ENCODE measurements at regions not wholly inside any gene's neighbourhood (a gene's known extent, or its start where the extent isn't known, plus 50 kb on each side); places are given as distances from the start of the nearest gene placed in this dataset.

- H2AFZ ChIP-seq (ENCODE audit: insufficient read depth, low read depth, low read length, poor library complexity, severe bottlenecking): no peak overlapping the region
- Mint-ChIP-seq H3K27me3 (no peaks in the 10 kb centered on the region), H3K4me1 (no peaks in the 10 kb centered on the region), H3K9me3 (ENCODE audit: insufficient read depth) (no peaks in the 10 kb centered on the region), H3K27ac (no peak overlapping the region), H3K4me3 (no peak overlapping the region)
- CTCF ChIA-PET: no interaction called here
- no peak overlapping the region for H3K9ac ChIP-seq (ENCODE audit: low read length)
- no peaks in the 10 kb centered on the region for H3K9me3 ChIP-seq (ENCODE audit: control extremely low read depth in 1 of 3, control insufficient read depth in 2 of 3, insufficient read depth in 1 of 3, low read length in 2 of 3)
- no peak overlapping the region for H3K4me3 ChIP-seq (ENCODE audit: control extremely low read depth in 1 of 5, extremely low read depth in 1 of 5, insufficient read depth in 1 of 5, low read depth in 2 of 5, low read length in 4 of 5)
- no peaks in the 10 kb centered on the region for H3K4me1 ChIP-seq (ENCODE audit: control insufficient read depth in 2 of 2, insufficient read depth in 2 of 2, low read length in 2 of 2)
- H3K27ac ChIP-seq (ENCODE audit: low read length in 2 of 2): no peak overlapping the region
- no peak for ATAC-seq (ENCODE audit: low read depth)
- DNase-seq: no peak
- H3K27me3 ChIP-seq (replicated peaks in 1 of 4; ENCODE audit: control extremely low read depth in 1 of 4, control insufficient read depth in 3 of 4, insufficient read depth in 4 of 4, low read length in 3 of 4): no peaks in the 10 kb centered on the region
- no peak overlapping the region for H3K4me2 ChIP-seq (replicated peaks; ENCODE audit: low read depth, low read length, poor library complexity, severe bottlenecking)
- no peaks in the 10 kb centered on the region for H3K79me2 ChIP-seq (ENCODE audit: control insufficient read depth, insufficient read depth, low read length)
- TF ChIP-seq EZH2 (IDR thresholded peaks at IDR 0.05; ENCODE audit: borderline replicate concordance, insufficient read depth, low read depth, low read length, poor library complexity, severe bottlenecking) (no peak), CTCF (IDR thresholded peaks at IDR 0.05) (no peak)
- POLR2A ChIA-PET: no interaction called here
- intact Hi-C loops (cut with micrococcal nuclease): no loop called here
- H3K36me3 ChIP-seq (replicated peaks in 1 of 2; ENCODE audit: control extremely low read depth in 1 of 2, control insufficient read depth in 1 of 2, extremely low read depth in 1 of 2, insufficient read depth in 2 of 2, low read length in 1 of 2): no peaks in the 10 kb centered on the region
- H4K20me1 ChIP-seq (ENCODE audit: control insufficient read depth, insufficient read depth, low read length, poor library complexity, severe bottlenecking): no peaks in the 10 kb centered on the region
Measured at GRCh38 chrY:8324113-8324512, 1013.2 kb upstream of the TSPY4 start.

DNA sequence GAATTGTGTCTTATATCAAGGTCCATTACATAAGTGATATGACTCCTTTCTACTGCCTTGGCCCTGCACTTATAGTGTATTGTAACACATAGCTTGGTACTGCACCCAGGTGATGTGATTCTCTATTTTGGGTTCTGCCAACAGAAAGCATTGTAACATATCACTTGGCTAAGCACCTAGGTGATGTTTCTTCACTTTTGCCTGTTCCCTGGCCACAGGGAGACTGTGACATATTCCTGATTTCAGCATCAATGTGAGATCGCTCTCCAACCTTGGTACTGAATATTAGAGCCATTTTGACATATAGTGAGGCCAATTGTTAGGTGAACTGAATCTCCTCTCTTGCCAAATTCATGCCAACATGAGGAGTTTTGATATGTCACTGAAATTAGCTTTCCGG lies 1010.3 kb upstream of the TSPY4 start:
- no peak overlapping the region for H3K4me3 Mint-ChIP-seq
- CTCF ChIA-PET: no interaction called here
- no peaks in the 10 kb centered on the region for H3K79me2 ChIP-seq (ENCODE audit: control insufficient read depth, insufficient read depth, low read length)
- H3K36me3 ChIP-seq (replicated peaks in 1 of 2; ENCODE audit: control extremely low read depth in 1 of 2, control insufficient read depth in 1 of 2, extremely low read depth in 1 of 2, insufficient read depth in 2 of 2, low read length in 1 of 2): no peaks in the 10 kb centered on the region
- no peaks in the 10 kb centered on the region for H4K20me1 ChIP-seq (ENCODE audit: control insufficient read depth, insufficient read depth, low read length, poor library complexity, severe bottlenecking)
- no peaks in the 10 kb centered on the region for H3K4me1 Mint-ChIP-seq
- H3K27me3 Mint-ChIP-seq: no peaks in the 10 kb centered on the region
- no peak for DNase-seq
- no peak overlapping the region for H3K4me3 ChIP-seq (ENCODE audit: control extremely low read depth in 1 of 5, extremely low read depth in 1 of 5, insufficient read depth in 1 of 5, low read depth in 2 of 5, low read length in 4 of 5)
- H3K4me2 ChIP-seq (replicated peaks; ENCODE audit: low read depth, low read length, poor library complexity, severe bottlenecking): no peak overlapping the region
- intact Hi-C loops (cut with micrococcal nuclease): no loop called here
- no peak overlapping the region for H3K27ac Mint-ChIP-seq
- no peaks in the 10 kb centered on the region for H3K9me3 Mint-ChIP-seq (ENCODE audit: insufficient read depth)
- H3K9me3 ChIP-seq (ENCODE audit: control extremely low read depth in 1 of 3, control insufficient read depth in 2 of 3, insufficient read depth in 1 of 3, low read length in 2 of 3): no peaks in the 10 kb centered on the region
- ATAC-seq (ENCODE audit: low read depth): no peak
- no peak overlapping the region for H3K27ac ChIP-seq (ENCODE audit: low read length in 2 of 2)
- no peaks in the 10 kb centered on the region for H3K27me3 ChIP-seq (replicated peaks in 1 of 4; ENCODE audit: control extremely low read depth in 1 of 4, control insufficient read depth in 3 of 4, insufficient read depth in 4 of 4, low read length in 3 of 4)
- TF ChIP-seq CTCF (IDR thresholded peaks at IDR 0.05): no peak
- TF ChIP-seq EZH2 (IDR thresholded peaks at IDR 0.05; ENCODE audit: borderline replicate concordance, insufficient read depth, low read depth, low read length, poor library complexity, severe bottlenecking): no peak
- H2AFZ ChIP-seq (ENCODE audit: insufficient read depth, low read depth, low read length, poor library complexity, severe bottlenecking): no peak overlapping the region
- POLR2A ChIA-PET: no interaction called here
- H3K4me1 ChIP-seq (ENCODE audit: control insufficient read depth in 2 of 2, insufficient read depth in 2 of 2, low read length in 2 of 2): no peaks in the 10 kb centered on the region
- no peak overlapping the region for H3K9ac ChIP-seq (ENCODE audit: low read length)
- WGBS (ENCODE audit: insufficient coverage): 83% methylated on average over 1 of the region's 2 CpGs
